GM12878 (cell line): ENCODE measurements at regions not wholly inside any gene's neighbourhood (a gene's known extent, or its start where the extent isn't known, plus 50 kb on each side); places are given as distances from the start of the nearest gene placed in this dataset.

Source experiments
- ATAC-seq: fragments of 200-7000 bp; cut with Tn5 transposase; 3 replicates; pipeline ENCODE4 v1.9.1; 2020; ENCODE audit warnings: mild to moderate bottlenecking, moderate library complexity
- BruUV-seq: library from RNA; stranded (reverse); fragments of 400-500 nt; replicated peaks from 2 replicates; lab custom pipeline; 2021; lab: Mats Ljungman, UMichigan
- CTCF ChIA-PET: fragments of 300-600 bp; sonication (Branson Sonifier 250); formaldehyde crosslinking; extraction: SDS; loops from one replicate; lab custom pipeline; 2021; ENCODE audit warnings: inconsistent platforms; lab: Yijun Ruan, JAX
- POLR2A ChIA-PET: fragments of 350-600 bp; formaldehyde crosslinking; extraction: SDS; loops from one replicate; lab custom pipeline; 2021; ENCODE audit warnings: inconsistent platforms; lab: Charles Lee
- RAD21 ChIA-PET: fragments of 300-600 bp; sonication (Branson Sonifier 250); formaldehyde crosslinking; loops from one replicate; lab custom pipeline; 2023; ENCODE audit warnings: antibody characterized with exemption; ENCODE audit not compliant: unreplicated experiment; lab: Charles Lee
- SMC1A ChIA-PET: fragments of 300-600 bp; sonication (Branson Sonifier 250); formaldehyde crosslinking; loops from one replicate; lab custom pipeline; 2023; ENCODE audit not compliant: unreplicated experiment, uncharacterized antibody; lab: Charles Lee
- DNase-seq: peaks from one replicate; pipeline ENCODE4 v3.0.0-alpha.2; 2011; ENCODE audit warnings: low read depth, low spot score
- FAIRE-seq: peaks from 3 replicates; lab custom pipeline; 2011; peaks lifted over from hg19 to GRCh38; lab: Jason Lieb, UNC
- H2AFZ ChIP-seq: 2 replicates; pipeline ENCODE4 v1.6.0; 2011; ENCODE audit warnings: low read depth, low read length, control low read depth; ENCODE audit not compliant: control insufficient read depth
- H3K27ac ChIP-seq: 2 replicates; pipeline ENCODE4 v1.5.1; 2011; ENCODE audit warnings: control low read depth; ENCODE audit not compliant: control insufficient read depth, insufficient read depth
- H3K27me3 ChIP-seq, 2 experiments: replicated peaks in 1 of 2; 2 replicates each; pipeline versions ENCODE4 v1.6.0 to v1.6.1; 2011; ENCODE audit warnings: low read length in 1 of 2; ENCODE audit not compliant: control insufficient read depth in 2 of 2, insufficient read depth in 2 of 2
- H3K36me3 ChIP-seq, 2 experiments: 2 replicates each; pipeline ENCODE4 v1.5.1; 2011; ENCODE audit warnings: low read length in 1 of 2; ENCODE audit not compliant: control insufficient read depth in 2 of 2, insufficient read depth in 2 of 2
- H3K4me1 ChIP-seq: 2 replicates; pipeline ENCODE4 v1.6.1; 2011; ENCODE audit warnings: mild to moderate bottlenecking, low read length, moderate library complexity, mixed read lengths; ENCODE audit not compliant: control insufficient read depth, insufficient read depth
- H3K4me2 ChIP-seq: 2 replicates; pipeline ENCODE4 v1.6.0; 2011; ENCODE audit warnings: control low read depth; ENCODE audit not compliant: control insufficient read depth, insufficient read depth
- H3K4me3 ChIP-seq: fragments of 200-600 bp; sonication (generic); 2 replicates; pipeline ENCODE4 v1.5.1; 2016
- H3K79me2 ChIP-seq: 2 replicates; pipeline ENCODE4 v1.6.0; 2011; ENCODE audit warnings: low read length; ENCODE audit not compliant: control insufficient read depth, insufficient read depth
- H3K9ac ChIP-seq: 2 replicates; pipeline ENCODE4 v1.8.0; 2011; ENCODE audit warnings: low read length, control low read depth, mixed read lengths; ENCODE audit not compliant: control insufficient read depth, insufficient read depth
- H3K9me3 ChIP-seq: replicated peaks from 3 replicates; pipeline ENCODE4 v1.5.1; 2011; ENCODE audit warnings: mild to moderate bottlenecking, low read length; ENCODE audit not compliant: control insufficient read depth, insufficient read depth
- H4K20me1 ChIP-seq: 2 replicates; pipeline ENCODE4 v1.6.0; 2011; ENCODE audit not compliant: control insufficient read depth, insufficient read depth
- BHLHE40 ChIP-seq, 2 experiments: fragments of 450-650 bp in 1 of 2; IDR thresholded peaks; 2 replicates each; pipeline ENCODE4 v1.6.1; 2011 to 2017; ENCODE audit warnings: low read depth in 2 of 2, borderline replicate concordance in 1 of 2, improper control_type of control experiment in 1 of 2, low read length in 1 of 2, mild to moderate bottlenecking in 1 of 2
- CBX5 ChIP-seq: sonication (generic); IDR thresholded peaks from 2 replicates; pipeline ENCODE4 v1.6.1; 2016; ENCODE audit warnings: low read depth, moderate library complexity, mild to moderate bottlenecking, inconsistent platforms
- E2F4 ChIP-seq: IDR thresholded peaks from 2 replicates; pipeline ENCODE4 v1.6.1; 2012; ENCODE audit warnings: low read depth, low read length, improper control_type of control experiment
- HSF1 ChIP-seq: fragments of 150-350 bp; IDR thresholded peaks from 2 replicates; pipeline ENCODE4 v1.6.1; 2014; ENCODE audit warnings: mild to moderate bottlenecking, low read depth, low read length
- LARP7 ChIP-seq: fragments of 450-650 bp; IDR thresholded peaks from 2 replicates; pipeline ENCODE4 v1.6.1; 2017; ENCODE audit warnings: mild to moderate bottlenecking
- NBN ChIP-seq: fragments of 450-650 bp; IDR thresholded peaks from 2 replicates; pipeline ENCODE4 v1.6.1; 2016
- NKRF ChIP-seq: fragments of 450-650 bp; conservative IDR thresholded peaks from 2 replicates; pipeline ENCODE4 v1.6.1; 2017; ENCODE audit warnings: mild to moderate bottlenecking, moderate library complexity
- NR2C1 ChIP-seq: fragments of 450-650 bp; IDR thresholded peaks from 2 replicates; pipeline ENCODE4 v1.6.1; 2017; ENCODE audit warnings: antibody characterized with exemption, mild to moderate bottlenecking, moderate library complexity
- POLR2AphosphoS5 ChIP-seq: IDR thresholded peaks from 2 replicates; pipeline ENCODE4 v1.6.1; 2011; ENCODE audit warnings: mild to moderate bottlenecking, low read length, inconsistent platforms
- RB1 ChIP-seq: fragments of 450-650 bp; formaldehyde crosslinking; IDR thresholded peaks from 2 replicates; pipeline ENCODE4 v1.6.1; 2017; ENCODE audit warnings: mild to moderate bottlenecking, borderline replicate concordance
- USF1 ChIP-seq: IDR thresholded peaks from 2 replicates; pipeline ENCODE4 v1.6.1; 2011; ENCODE audit warnings: borderline replicate concordance, low read depth, mild to moderate bottlenecking, moderate library complexity, mixed read lengths, low read length; ENCODE audit not compliant: insufficient read depth; ENCODE audit errors: extremely low read length
- USF2 ChIP-seq: IDR thresholded peaks from 2 replicates; pipeline ENCODE4 v1.6.1; 2011; ENCODE audit warnings: low read depth, low read length, improper control_type of control experiment, borderline replicate concordance
- WGBS: methylation state at CpG from one replicate; pipeline ENCODE4 v1.1.6; 2016; ENCODE audit warnings: low lambda C conversion rate; ENCODE audit not compliant: insufficient replicate concordance, insufficient coverage; ENCODE audit errors: missing lambda C conversion rate; 5-methylcytosine and 5-hydroxymethylcytosine counted together
- in situ Hi-C: fragments of 300-500 bp; cut with MboI; formaldehyde crosslinking; loops from 9 replicates; pipeline ENCODE4 v1.14.3; 2018; ENCODE audit warnings: mixed read lengths
- intact Hi-C: fragments of 100-400 bp; cut with micrococcal nuclease; formaldehyde crosslinking; loops from one replicate; pipeline ENCODE4 v1.14.2; 2022; ENCODE audit not compliant: unreplicated experiment

DNA sequence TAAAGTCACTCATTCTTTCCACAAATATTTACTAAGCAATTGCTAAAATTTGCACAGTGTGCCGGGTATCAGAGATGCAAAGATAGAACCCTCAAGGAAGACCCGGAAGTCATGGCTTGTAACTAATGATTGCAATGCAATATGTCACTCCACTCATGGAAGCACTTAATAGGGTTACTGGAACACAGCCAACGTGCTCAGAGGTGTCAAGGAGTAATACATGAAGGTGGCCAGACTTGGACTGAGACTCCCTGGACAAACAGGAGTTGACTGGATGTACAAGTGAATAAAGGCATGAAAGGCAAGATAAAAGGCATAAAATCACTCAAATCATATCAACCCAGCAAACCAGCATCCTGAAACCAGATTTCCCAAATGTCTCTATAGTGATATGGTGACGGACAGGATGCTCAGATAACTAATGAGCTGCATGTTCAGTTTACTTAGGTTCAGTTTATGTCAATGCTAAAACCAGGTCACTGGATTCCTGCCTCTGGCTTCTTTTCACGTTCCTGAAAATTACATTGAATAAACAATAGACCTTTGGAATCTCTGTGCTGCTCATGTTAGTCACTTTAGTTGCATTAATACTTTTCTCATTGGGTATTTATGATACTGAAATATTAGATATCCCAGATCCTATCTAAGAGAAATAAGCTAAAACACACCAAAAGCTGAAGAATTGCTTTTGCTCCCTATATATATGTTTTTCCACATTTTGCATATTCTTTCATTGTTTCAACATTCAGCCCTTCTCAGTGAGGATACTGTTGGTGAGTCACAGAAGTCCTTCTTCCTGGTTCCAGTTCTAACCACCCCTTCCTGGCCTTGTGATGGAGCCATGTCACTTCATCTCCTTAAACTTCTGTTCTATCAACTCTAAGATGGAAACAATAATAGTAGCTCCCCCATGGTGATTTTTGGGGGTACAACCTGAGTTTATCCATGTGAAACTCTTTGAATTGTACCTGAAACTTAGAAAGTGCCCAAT lies 688.9 kb upstream of the ID2 start:
- DNase-seq, result no peak
- ChIA-PET CTCF (interaction anchor here (0.8 to 1.4 kb wide), 2 partner anchors 13 to 14 kb away, joined by 4 read pairs; no protein-coding TSS in a partner anchor), SMC1A (interaction anchor here (0.8 to 1.2 kb wide), 2 partner anchors 268 to 486 kb away, joined by 3 to 4 read pairs; no protein-coding TSS in a partner anchor), POLR2A (no interaction called here), RAD21 (interaction anchor here (1.2 kb wide), 1 partner anchor 18 kb away, joined by 3 read pairs; no protein-coding TSS in a partner anchor)
- in situ Hi-C loops (no loop called here), intact Hi-C loops (no loop called here)
- Histone ChIP-seq H3K4me2 (no peak overlapping the region), H3K79me2 (no peaks in the 10 kb centered on the region), H3K4me3 (no peak overlapping the region), H4K20me1 (no peaks in the 10 kb centered on the region; the same call in 1 of the 2 replicates), H3K4me1 (peaks cover 7% of the 10 kb centered on the region; the same call in 1 of the 2 replicates), H3K27ac (no peak overlapping the region), H3K9me3 (no peaks in the 10 kb centered on the region; the same call in 2 of the 3 replicates), H3K27me3 (no peaks in the 10 kb centered on the region), H3K36me3 (no peaks in the 10 kb centered on the region), H2AFZ (no peak overlapping the region), H3K9ac (no peak overlapping the region)
- no peak for FAIRE-seq
- no TSS peak for BruUV-seq
- TF ChIP-seq LARP7 (no peak), BHLHE40 (IDR thresholded peaks at IDR 0.05; ENCODE audit: borderline replicate concordance in 1 of 2, low read depth in 2 of 2, low read length in 1 of 2) (no peak), NKRF (no peak), USF2 (no peak), NR2C1 (no peak), USF1 (no peak), HSF1 (no peak), POLR2AphosphoS5 (no peak), E2F4 (no peak), NBN (no peak), CBX5 (no peak), RB1 (no peak)
- 28% methylated on average over 5 of the region's 5 CpGs for WGBS
- ATAC-seq, result no peak
